ENCODE measurements at regions not wholly inside any gene's neighbourhood (a gene's known extent, or its start where the extent isn't known, plus 50 kb on each side); places are given as distances from the start of the nearest gene placed in this dataset.

DNA sequence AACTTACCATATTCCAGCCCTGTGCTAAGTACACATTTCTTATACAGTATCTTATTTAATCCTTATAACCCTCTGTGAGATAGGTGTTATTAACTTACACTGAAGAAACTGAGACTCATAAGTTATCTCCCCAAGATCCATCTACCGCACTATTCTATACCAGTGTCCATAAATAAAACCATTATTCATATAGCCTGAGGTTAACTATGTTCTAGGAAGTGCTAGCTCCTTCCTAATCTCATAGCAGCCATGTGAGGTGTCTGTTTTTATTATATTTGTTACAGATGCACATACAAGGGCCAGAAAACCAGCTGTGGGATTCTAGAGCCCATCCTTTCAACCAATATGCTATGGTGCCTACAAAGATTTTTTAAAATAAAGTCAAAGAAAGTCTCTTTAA lies 100.3 kb upstream of the RAP1B start:
- TF ChIP-seq, protein P1, sequence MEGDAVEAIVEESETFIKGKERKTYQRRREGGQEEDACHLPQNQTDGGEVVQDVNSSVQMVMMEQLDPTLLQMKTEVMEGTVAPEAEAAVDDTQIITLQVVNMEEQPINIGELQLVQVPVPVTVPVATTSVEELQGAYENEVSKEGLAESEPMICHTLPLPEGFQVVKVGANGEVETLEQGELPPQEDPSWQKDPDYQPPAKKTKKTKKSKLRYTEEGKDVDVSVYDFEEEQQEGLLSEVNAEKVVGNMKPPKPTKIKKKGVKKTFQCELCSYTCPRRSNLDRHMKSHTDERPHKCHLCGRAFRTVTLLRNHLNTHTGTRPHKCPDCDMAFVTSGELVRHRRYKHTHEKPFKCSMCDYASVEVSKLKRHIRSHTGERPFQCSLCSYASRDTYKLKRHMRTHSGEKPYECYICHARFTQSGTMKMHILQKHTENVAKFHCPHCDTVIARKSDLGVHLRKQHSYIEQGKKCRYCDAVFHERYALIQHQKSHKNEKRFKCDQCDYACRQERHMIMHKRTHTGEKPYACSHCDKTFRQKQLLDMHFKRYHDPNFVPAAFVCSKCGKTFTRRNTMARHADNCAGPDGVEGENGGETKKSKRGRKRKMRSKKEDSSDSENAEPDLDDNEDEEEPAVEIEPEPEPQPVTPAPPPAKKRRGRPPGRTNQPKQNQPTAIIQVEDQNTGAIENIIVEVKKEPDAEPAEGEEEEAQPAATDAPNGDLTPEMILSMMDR (optimal IDR thresholded peaks at IDR 0.05 in 1 of 3, IDR thresholded peaks at IDR 0.05 in 1 of 3, conservative IDR thresholded peaks at IDR 0.05 in 1 of 3; ENCODE audit: extremely low read depth in 1 of 3, insufficient read depth in 2 of 3, low read length in 3 of 3) = no peak
- TF ChIP-seq EZH2 (IDR thresholded peaks at IDR 0.05; ENCODE audit: low read length) = no peak

Measured in keratinocyte (primary cell).